ENCODE measurements at regions not wholly inside any gene's neighbourhood (a gene's known extent, or its start where the extent isn't known, plus 50 kb on each side); places are given as distances from the start of the nearest gene placed in this dataset.

DNA sequence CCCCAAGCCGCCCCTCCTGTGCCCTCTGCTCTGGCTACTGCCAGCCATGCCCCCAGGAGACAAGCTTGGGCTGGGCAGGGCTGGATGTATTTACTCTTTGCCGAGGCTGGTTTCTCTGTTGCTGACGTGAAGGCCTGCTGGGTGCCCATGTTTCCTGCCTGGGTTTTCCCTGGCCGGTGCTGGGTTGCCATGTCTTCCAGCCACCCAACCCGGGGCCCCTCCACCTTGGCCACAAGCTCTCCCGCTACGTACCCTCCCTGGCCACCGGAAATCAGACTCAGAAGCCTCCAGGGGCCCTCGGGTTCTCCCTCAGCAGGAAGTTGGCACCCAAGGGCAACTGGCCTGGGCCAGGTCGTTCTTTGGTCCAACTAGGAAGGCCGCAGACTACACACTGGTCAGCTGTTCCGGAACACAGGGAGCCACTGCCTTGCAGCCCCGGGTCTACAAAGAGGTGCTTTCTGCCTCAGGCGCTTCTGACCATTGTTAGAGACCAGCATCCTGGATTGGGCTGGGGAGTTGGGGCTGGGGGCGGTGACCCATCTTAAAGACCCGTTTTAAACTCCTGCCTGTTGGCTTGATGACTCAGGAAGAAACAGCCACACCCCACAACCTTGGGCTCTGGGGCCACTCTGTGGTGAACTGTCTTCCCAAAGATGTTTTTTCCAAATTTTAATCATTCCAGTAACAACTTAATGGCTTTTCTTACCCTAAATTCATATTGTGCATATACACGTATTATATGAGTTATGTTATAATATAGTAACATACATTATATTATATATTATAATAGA is 71.2 kb upstream of the RUNX3 start:
- TF ChIP-seq EZH2 (IDR thresholded peaks at IDR 0.05): no peak
- TF ChIP-seq POLR2AphosphoS5 (IDR thresholded peaks at IDR 0.05; ENCODE audit: borderline replicate concordance, low read depth, low read length): no peak
